Nephron progenitor cell (in vitro differentiated cells): ENCODE measurements at regions not wholly inside any gene's neighbourhood (a gene's known extent, or its start where the extent isn't known, plus 50 kb on each side); places are given as distances from the start of the nearest gene placed in this dataset.

Experiments used
- DNase-seq: peaks from one replicate; pipeline ENCODE4 v3.0.0; 2021
- H3K27ac Mint-ChIP-seq: 2 replicates; pipeline ENCODE4 v1.8.0; 2021; ENCODE audit warnings: mild to moderate bottlenecking, moderate library complexity, mixed read lengths
- H3K27me3 Mint-ChIP-seq: 2 replicates; pipeline ENCODE4 v1.8.0; 2021; ENCODE audit warnings: mild to moderate bottlenecking, low read depth, mixed read lengths; ENCODE audit not compliant: poor library complexity
- H3K36me3 Mint-ChIP-seq: 2 replicates; pipeline ENCODE4 v1.8.0; 2021; ENCODE audit warnings: low read depth, mixed read lengths
- H3K4me1 Mint-ChIP-seq: 2 replicates; pipeline ENCODE4 v1.8.0; 2021; ENCODE audit warnings: mixed read lengths
- H3K4me3 Mint-ChIP-seq: 2 replicates; pipeline ENCODE4 v1.8.0; 2021; ENCODE audit warnings: mild to moderate bottlenecking, moderate library complexity, mixed read lengths
- H3K9me3 Mint-ChIP-seq: 2 replicates; pipeline ENCODE4 v1.8.0; 2021; ENCODE audit warnings: mild to moderate bottlenecking, moderate library complexity, mixed read lengths
- TF ChIP-seq, protein P1 (sequence below): fragments of 200-600 bp; sonication (generic); IDR thresholded peaks from 2 replicates; pipeline ENCODE4 v1.5.0; 2021; ENCODE audit warnings: antibody characterized with exemption

DNA sequence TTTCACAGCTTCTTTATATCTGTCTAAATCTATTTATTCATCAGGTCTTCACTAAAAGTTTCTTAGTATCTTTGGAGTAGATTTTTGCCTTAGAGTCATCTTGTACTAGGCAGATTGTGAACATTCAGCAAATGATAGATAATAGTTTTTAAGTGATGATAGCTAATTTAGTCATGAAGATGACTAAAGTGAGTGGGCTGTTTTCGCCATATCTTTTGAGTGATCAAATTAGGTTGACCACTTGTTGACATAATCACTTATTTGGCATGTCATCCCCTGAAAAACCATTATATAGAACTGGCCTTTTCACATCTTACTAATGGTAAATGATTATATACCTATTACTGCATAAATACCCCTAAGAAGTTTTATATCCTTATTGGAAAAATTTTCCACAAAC lies 999.2 kb downstream of the PCDH17 start:
- H3K27ac Mint-ChIP-seq = no peak overlapping the region
- H3K36me3 Mint-ChIP-seq = peaks cover 9% of the 10 kb centered on the region
- peaks cover 16% of the 10 kb centered on the region for H3K9me3 Mint-ChIP-seq
- DNase-seq = no peak
- H3K27me3 Mint-ChIP-seq = no peaks in the 10 kb centered on the region
- TF ChIP-seq, protein P1, sequence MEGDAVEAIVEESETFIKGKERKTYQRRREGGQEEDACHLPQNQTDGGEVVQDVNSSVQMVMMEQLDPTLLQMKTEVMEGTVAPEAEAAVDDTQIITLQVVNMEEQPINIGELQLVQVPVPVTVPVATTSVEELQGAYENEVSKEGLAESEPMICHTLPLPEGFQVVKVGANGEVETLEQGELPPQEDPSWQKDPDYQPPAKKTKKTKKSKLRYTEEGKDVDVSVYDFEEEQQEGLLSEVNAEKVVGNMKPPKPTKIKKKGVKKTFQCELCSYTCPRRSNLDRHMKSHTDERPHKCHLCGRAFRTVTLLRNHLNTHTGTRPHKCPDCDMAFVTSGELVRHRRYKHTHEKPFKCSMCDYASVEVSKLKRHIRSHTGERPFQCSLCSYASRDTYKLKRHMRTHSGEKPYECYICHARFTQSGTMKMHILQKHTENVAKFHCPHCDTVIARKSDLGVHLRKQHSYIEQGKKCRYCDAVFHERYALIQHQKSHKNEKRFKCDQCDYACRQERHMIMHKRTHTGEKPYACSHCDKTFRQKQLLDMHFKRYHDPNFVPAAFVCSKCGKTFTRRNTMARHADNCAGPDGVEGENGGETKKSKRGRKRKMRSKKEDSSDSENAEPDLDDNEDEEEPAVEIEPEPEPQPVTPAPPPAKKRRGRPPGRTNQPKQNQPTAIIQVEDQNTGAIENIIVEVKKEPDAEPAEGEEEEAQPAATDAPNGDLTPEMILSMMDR = no peak
- H3K4me3 Mint-ChIP-seq = no peak overlapping the region
- no peaks in the 10 kb centered on the region for H3K4me1 Mint-ChIP-seq

- DNase-seq = no peak
- Mint-ChIP-seq H3K9me3 (no peaks in the 10 kb centered on the region), H3K27ac (no peak overlapping the region), H3K4me3 (no peak overlapping the region), H3K27me3 (no peaks in the 10 kb centered on the region), H3K4me1 (no peaks in the 10 kb centered on the region), H3K36me3 (no peaks in the 10 kb centered on the region)
- TF ChIP-seq, protein P1 = no peak
These were observed 1001.7 kb downstream of the PCDH17 start for GRCh38 chr13:58633226-58633625.

DNA sequence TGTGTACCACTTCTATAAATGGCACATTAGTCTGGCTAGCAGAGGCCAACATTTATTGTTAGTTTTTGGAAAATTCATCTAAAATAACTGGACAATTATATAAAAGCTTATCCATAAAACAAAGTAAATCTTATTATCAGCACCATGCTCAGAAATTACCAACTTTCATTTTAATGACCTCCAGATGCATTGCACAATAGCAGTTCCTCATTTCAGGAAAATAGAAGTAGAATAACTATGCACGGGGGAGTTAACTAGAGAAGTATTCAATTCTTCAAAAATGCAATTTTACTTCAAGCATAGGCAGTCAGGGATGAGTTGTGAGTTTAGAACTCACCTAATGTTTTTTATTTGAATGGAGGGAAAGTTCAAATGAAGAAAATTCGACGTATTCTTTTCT lies 1023.5 kb downstream of the PCDH17 start:
- DNase-seq = no peak
- Mint-ChIP-seq H3K36me3 (no peaks in the 10 kb centered on the region), H3K4me3 (no peak overlapping the region), H3K27ac (no peak overlapping the region), H3K27me3 (peaks cover 3% of the 10 kb centered on the region), H3K4me1 (no peaks in the 10 kb centered on the region), H3K9me3 (no peaks in the 10 kb centered on the region)
- TF ChIP-seq, protein P1 = no peak

- Mint-ChIP-seq H3K27ac (no peak overlapping the region), H3K9me3 (no peaks in the 10 kb centered on the region), H3K4me3 (no peak overlapping the region), H3K36me3 (no peaks in the 10 kb centered on the region), H3K4me1 (no peaks in the 10 kb centered on the region), H3K27me3 (peaks cover 3% of the 10 kb centered on the region)
- TF ChIP-seq, protein P1 = no peak
- no peak for DNase-seq
These were observed 1029.3 kb downstream of the PCDH17 start for GRCh38 chr13:58660826-58661225.

GRCh38 chr13:58666331-58666730 lies 1034.8 kb downstream of the PCDH17 start:
- Mint-ChIP-seq H3K36me3 (no peaks in the 10 kb centered on the region), H3K27me3 (no peaks in the 10 kb centered on the region), H3K27ac (no peak overlapping the region), H3K9me3 (no peaks in the 10 kb centered on the region), H3K4me3 (no peak overlapping the region), H3K4me1 (no peaks in the 10 kb centered on the region)
- TF ChIP-seq, protein P1 = no peak
- DNase-seq = no peak

- no peaks in the 10 kb centered on the region for H3K4me1 Mint-ChIP-seq
- no peaks in the 10 kb centered on the region for H3K27me3 Mint-ChIP-seq
- no peak overlapping the region for H3K27ac Mint-ChIP-seq
- H3K4me3 Mint-ChIP-seq = no peak overlapping the region
- no peaks in the 10 kb centered on the region for H3K36me3 Mint-ChIP-seq
- TF ChIP-seq, protein P1 = no peak
- DNase-seq = no peak
- H3K9me3 Mint-ChIP-seq = no peaks in the 10 kb centered on the region
These were observed 1035.6 kb downstream of the PCDH17 start for GRCh38 chr13:58667096-58667495.
